LNCAP (cell line): ENCODE measurements at regions not wholly inside any gene's neighbourhood (a gene's known extent, or its start where the extent isn't known, plus 50 kb on each side); places are given as distances from the start of the nearest gene placed in this dataset.

Source experiments
- CTCF ChIP-seq: fragments of 450-650 bp; IDR thresholded peaks from 2 replicates; pipeline ENCODE4 v1.5.1; 2017; ENCODE audit warnings: mild to moderate bottlenecking

- TF ChIP-seq CTCF, result no peak
Measured at GRCh38 chr2:238633426-238634328, 206.9 kb downstream of the ASB1 start.

GRCh38 chr2:238634701-238635357 lies 208.1 kb downstream of the ASB1 start:
- no peak for TF ChIP-seq CTCF

- TF ChIP-seq CTCF, result no peak
Measured at GRCh38 chr2:238635647-238636051, 208.9 kb downstream of the ASB1 start.

GRCh38 chr2:238636269-238637073 lies 209.7 kb downstream of the ASB1 start:
- no peak for TF ChIP-seq CTCF

GRCh38 chr2:238638100-238638981 lies 209.5 kb upstream of the TWIST2 start:
- no peak for TF ChIP-seq CTCF

- TF ChIP-seq CTCF, result no peak
Measured at GRCh38 chr2:238638982-238639628, 208.8 kb upstream of the TWIST2 start.
